ENCODE measurements at regions not wholly inside any gene's neighbourhood (a gene's known extent, or its start where the extent isn't known, plus 50 kb on each side); places are given as distances from the start of the nearest gene placed in this dataset.

- TF ChIP-seq CTCF (IDR thresholded peaks at IDR 0.05) = no peak
- no peak for TF ChIP-seq POLR2AphosphoS5 (IDR thresholded peaks at IDR 0.05; ENCODE audit: insufficient read depth in 1 of 2, low read depth in 1 of 2)
Observed at GRCh38 chr4:132958457-132959263, 190.4 kb upstream of the PCDH10 start.
